ENCODE measurements at regions not wholly inside any gene's neighbourhood (a gene's known extent, or its start where the extent isn't known, plus 50 kb on each side); places are given as distances from the start of the nearest gene placed in this dataset.
"Not testable (repeated sequence)": the region's sequence is repeated elsewhere in the genome, so short reads cannot be mapped to it uniquely, and the experiment has no call there.

DNA sequence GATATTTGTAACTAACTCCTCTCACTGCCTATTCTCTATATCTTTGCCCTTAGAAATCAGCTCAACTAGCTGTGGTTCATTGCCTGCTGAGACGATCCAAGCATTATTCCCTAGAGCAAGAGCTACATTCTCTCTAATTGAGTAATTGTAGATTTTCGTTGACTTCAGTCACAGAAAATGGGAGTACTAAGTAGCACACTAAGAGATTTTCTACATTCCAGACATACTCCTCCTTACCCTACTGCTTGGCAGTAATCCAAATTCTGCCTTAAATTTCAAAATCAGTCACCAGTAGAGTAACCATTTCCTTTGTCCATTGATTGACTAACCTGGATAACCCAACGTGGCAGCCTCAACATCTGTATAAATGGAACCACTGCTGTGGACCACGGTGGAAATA, 1786.8 kb downstream of the SLITRK5 start:
- intact Hi-C loops (cut with DNase I) = no loop called here
- FAIRE-seq (no peak), DNase-seq (no peak), ATAC-seq (no peak)
- 32 to 42% methylated on average over 4 of the region's 4 CpGs for WGBS, 2 donors
- H3K9me3 ChIP-seq = no peaks in the 10 kb centered on the region
- no peaks in the 10 kb centered on the region for H3K36me3 ChIP-seq
- TF ChIP-seq, protein P1, sequence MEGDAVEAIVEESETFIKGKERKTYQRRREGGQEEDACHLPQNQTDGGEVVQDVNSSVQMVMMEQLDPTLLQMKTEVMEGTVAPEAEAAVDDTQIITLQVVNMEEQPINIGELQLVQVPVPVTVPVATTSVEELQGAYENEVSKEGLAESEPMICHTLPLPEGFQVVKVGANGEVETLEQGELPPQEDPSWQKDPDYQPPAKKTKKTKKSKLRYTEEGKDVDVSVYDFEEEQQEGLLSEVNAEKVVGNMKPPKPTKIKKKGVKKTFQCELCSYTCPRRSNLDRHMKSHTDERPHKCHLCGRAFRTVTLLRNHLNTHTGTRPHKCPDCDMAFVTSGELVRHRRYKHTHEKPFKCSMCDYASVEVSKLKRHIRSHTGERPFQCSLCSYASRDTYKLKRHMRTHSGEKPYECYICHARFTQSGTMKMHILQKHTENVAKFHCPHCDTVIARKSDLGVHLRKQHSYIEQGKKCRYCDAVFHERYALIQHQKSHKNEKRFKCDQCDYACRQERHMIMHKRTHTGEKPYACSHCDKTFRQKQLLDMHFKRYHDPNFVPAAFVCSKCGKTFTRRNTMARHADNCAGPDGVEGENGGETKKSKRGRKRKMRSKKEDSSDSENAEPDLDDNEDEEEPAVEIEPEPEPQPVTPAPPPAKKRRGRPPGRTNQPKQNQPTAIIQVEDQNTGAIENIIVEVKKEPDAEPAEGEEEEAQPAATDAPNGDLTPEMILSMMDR (IDR thresholded peaks at IDR 0.05) = no peak
- no peaks in the 10 kb centered on the region for H3K27me3 ChIP-seq
- no peaks in the 10 kb centered on the region for H3K4me1 ChIP-seq
- H3K27ac ChIP-seq = no peak overlapping the region
- no peak overlapping the region for H3K4me3 ChIP-seq

- H3K9me3 ChIP-seq = no peaks in the 10 kb centered on the region
- no peak overlapping the region for H3K27ac ChIP-seq
- H3K4me3 ChIP-seq = no peak overlapping the region
- no peaks in the 10 kb centered on the region for H3K27me3 ChIP-seq
- WGBS, 2 donors = 56 to 79% methylated on average over 1 of the region's 1 CpG
- intact Hi-C loops (cut with DNase I) = no loop called here
- no peak for DNase-seq
- H3K4me1 ChIP-seq = no peaks in the 10 kb centered on the region
- no peak for FAIRE-seq
- TF ChIP-seq, protein P1 (IDR thresholded peaks at IDR 0.05) = no peak
- no peaks in the 10 kb centered on the region for H3K36me3 ChIP-seq
- no peak for ATAC-seq
Observed at GRCh38 chr13:89458456-89458855, 1787.3 kb downstream of the SLITRK5 start.

- H3K4me1 ChIP-seq; H3K4me3 ChIP-seq; H3K27me3 ChIP-seq; ATAC-seq; H3K27ac ChIP-seq; DNase-seq; H3K9me3 ChIP-seq; intact Hi-C loops (cut with DNase I); H3K36me3 ChIP-seq; FAIRE-seq: not testable (repeated sequence)
Observed at GRCh38 chr13:89460895-89461294, 1789.7 kb downstream of the SLITRK5 start.

- intact Hi-C loops (cut with DNase I) = no loop called here
- WGBS, 2 donors = 65 to 75% methylated on average over 2 of the region's 2 CpGs
- no peak for FAIRE-seq
Observed at GRCh38 chr13:89465366-89465765, 1794.2 kb downstream of the SLITRK5 start.

GRCh38 chr13:89468081-89468480, 1796.9 kb downstream of the SLITRK5 start:
- H3K27me3 ChIP-seq = no peaks in the 10 kb centered on the region
- H3K4me3 ChIP-seq = no peak overlapping the region
- no peak for DNase-seq
- TF ChIP-seq, protein P1 (IDR thresholded peaks at IDR 0.05) = no peak
- intact Hi-C loops (cut with DNase I) = no loop called here
- ATAC-seq = no peak
- H3K27ac ChIP-seq = no peak overlapping the region
- H3K4me1 ChIP-seq = no peaks in the 10 kb centered on the region
- H3K9me3 ChIP-seq = no peaks in the 10 kb centered on the region
- no peak for FAIRE-seq
- no peaks in the 10 kb centered on the region for H3K36me3 ChIP-seq
- 70 to 88% methylated on average over 2 of the region's 2 CpGs for WGBS, 2 donors

More at GRCh38 chr13:89465366-89465765, 1794.2 kb downstream of the SLITRK5 start:
- DNase-seq = no peak
- Histone ChIP-seq H3K4me1 (no peaks in the 10 kb centered on the region), H3K9me3 (no peaks in the 10 kb centered on the region), H3K27ac (no peak overlapping the region), H3K4me3 (no peak overlapping the region), H3K36me3 (no peaks in the 10 kb centered on the region), H3K27me3 (no peaks in the 10 kb centered on the region)
- TF ChIP-seq, protein P1 (IDR thresholded peaks at IDR 0.05) = no peak
- no peak for ATAC-seq

- FAIRE-seq (no peak), ATAC-seq (no peak), DNase-seq (no peak)
- Histone ChIP-seq H3K36me3 (no peaks in the 10 kb centered on the region), H3K27ac (no peak overlapping the region), H3K9me3 (no peaks in the 10 kb centered on the region), H3K4me3 (no peak overlapping the region), H3K27me3 (no peaks in the 10 kb centered on the region), H3K4me1 (no peaks in the 10 kb centered on the region)
- TF ChIP-seq, protein P1 (IDR thresholded peaks at IDR 0.05) = no peak
- 77 to 84% methylated on average over 3 of the region's 3 CpGs for WGBS, 2 donors
- intact Hi-C loops (cut with DNase I) = no loop called here
Observed at GRCh38 chr13:89470901-89471300, 1799.7 kb downstream of the SLITRK5 start.
